ENCODE measurements at regions not wholly inside any gene's neighbourhood (a gene's known extent, or its start where the extent isn't known, plus 50 kb on each side); places are given as distances from the start of the nearest gene placed in this dataset.

DNA sequence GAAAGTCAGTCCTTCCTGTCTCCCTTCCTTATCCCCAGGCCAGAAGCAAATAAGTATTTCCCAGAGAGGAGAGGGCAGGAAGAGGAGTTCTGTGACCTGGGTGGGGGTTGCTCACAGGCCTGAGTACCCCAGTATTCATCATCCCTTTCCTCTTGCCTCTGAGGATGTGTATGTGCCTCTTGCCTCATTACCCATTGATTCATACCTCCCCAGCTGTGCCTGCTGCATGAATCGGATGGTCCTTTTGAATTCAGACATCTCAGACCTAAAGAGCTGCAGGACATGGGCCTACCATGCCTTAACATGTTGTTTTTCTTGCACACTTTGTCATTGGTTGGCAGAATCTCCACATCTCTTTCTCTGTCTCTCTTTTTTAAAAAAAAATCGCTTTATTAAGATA, 112.8 kb upstream of the SHB start:
- POLR2A ChIA-PET = no interaction called here

DNA sequence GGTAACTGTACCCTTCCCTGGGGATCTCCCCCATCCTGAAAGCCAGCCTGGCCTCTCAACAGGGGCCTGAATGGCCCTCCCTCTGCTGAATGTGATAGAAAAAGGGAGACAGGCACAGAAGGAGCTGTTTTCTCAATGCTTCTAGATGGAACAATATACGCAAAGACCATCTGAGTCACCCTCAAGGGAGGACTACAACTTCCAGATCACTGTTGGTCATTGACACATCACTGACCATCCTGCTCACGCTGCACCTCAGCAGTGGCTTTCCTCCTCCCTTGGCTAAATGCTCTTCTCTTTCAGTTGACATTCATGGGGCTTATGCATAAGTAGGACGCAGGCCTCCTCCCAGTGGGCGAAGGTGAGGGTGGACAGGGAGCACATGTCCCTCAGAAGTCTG, 112.2 kb upstream of the SHB start:
- no peak for ATAC-seq
- DNase-seq (ENCODE audit: low read depth, low spot score) = no peak
- CTCF ChIA-PET = interaction anchor here (0.5 kb wide), 1 partner anchor 26 kb away, joined by 3 read pairs; no protein-coding TSS in a partner anchor
- POLR2A ChIA-PET = no interaction called here
- Histone ChIP-seq H3K4me3 (ENCODE audit: low read depth in 2 of 2, low read length in 2 of 2) (no peak overlapping the region), H3K27me3 (ENCODE audit: control insufficient read depth, insufficient read depth, low read length) (no peaks in the 10 kb centered on the region), H3K4me1 (ENCODE audit: control insufficient read depth, insufficient read depth, low read length) (no peaks in the 10 kb centered on the region), H3K36me3 (ENCODE audit: control insufficient read depth, insufficient read depth, low read length) (no peaks in the 10 kb centered on the region), H3K27ac (ENCODE audit: low read length) (no peak overlapping the region), H3K9me3 (ENCODE audit: control insufficient read depth, insufficient read depth, low read depth, low read length) (no peaks in the 10 kb centered on the region)
- TF ChIP-seq TCF7L2 (IDR thresholded peaks at IDR 0.05; ENCODE audit: low read depth, low read length) (no peak), POLR2AphosphoS5 (IDR thresholded peaks at IDR 0.05; ENCODE audit: low read depth, low read length) (no peak), SIN3A (IDR thresholded peaks at IDR 0.05; ENCODE audit: borderline replicate concordance, insufficient read depth, low read depth, low read length) (no peak)
- TF ChIP-seq, protein P1, sequence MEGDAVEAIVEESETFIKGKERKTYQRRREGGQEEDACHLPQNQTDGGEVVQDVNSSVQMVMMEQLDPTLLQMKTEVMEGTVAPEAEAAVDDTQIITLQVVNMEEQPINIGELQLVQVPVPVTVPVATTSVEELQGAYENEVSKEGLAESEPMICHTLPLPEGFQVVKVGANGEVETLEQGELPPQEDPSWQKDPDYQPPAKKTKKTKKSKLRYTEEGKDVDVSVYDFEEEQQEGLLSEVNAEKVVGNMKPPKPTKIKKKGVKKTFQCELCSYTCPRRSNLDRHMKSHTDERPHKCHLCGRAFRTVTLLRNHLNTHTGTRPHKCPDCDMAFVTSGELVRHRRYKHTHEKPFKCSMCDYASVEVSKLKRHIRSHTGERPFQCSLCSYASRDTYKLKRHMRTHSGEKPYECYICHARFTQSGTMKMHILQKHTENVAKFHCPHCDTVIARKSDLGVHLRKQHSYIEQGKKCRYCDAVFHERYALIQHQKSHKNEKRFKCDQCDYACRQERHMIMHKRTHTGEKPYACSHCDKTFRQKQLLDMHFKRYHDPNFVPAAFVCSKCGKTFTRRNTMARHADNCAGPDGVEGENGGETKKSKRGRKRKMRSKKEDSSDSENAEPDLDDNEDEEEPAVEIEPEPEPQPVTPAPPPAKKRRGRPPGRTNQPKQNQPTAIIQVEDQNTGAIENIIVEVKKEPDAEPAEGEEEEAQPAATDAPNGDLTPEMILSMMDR (IDR thresholded peaks at IDR 0.05) = no peak
- TF ChIP-seq, protein P2, sequence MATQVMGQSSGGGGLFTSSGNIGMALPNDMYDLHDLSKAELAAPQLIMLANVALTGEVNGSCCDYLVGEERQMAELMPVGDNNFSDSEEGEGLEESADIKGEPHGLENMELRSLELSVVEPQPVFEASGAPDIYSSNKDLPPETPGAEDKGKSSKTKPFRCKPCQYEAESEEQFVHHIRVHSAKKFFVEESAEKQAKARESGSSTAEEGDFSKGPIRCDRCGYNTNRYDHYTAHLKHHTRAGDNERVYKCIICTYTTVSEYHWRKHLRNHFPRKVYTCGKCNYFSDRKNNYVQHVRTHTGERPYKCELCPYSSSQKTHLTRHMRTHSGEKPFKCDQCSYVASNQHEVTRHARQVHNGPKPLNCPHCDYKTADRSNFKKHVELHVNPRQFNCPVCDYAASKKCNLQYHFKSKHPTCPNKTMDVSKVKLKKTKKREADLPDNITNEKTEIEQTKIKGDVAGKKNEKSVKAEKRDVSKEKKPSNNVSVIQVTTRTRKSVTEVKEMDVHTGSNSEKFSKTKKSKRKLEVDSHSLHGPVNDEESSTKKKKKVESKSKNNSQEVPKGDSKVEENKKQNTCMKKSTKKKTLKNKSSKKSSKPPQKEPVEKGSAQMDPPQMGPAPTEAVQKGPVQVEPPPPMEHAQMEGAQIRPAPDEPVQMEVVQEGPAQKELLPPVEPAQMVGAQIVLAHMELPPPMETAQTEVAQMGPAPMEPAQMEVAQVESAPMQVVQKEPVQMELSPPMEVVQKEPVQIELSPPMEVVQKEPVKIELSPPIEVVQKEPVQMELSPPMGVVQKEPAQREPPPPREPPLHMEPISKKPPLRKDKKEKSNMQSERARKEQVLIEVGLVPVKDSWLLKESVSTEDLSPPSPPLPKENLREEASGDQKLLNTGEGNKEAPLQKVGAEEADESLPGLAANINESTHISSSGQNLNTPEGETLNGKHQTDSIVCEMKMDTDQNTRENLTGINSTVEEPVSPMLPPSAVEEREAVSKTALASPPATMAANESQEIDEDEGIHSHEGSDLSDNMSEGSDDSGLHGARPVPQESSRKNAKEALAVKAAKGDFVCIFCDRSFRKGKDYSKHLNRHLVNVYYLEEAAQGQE (IDR thresholded peaks at IDR 0.05; ENCODE audit: insufficient read depth in 1 of 2, low read depth in 2 of 2, low read length in 1 of 2) = no peak
- in situ Hi-C loops (cut with HindIII; ENCODE audit: low pct_unique_long_range_greater_than_20kb, low sequenced_read_pairs) = no loop called here
- BruUV-seq (replicated peaks) = no TSS peak
- intact Hi-C loops (cut with micrococcal nuclease; ENCODE audit: unreplicated experiment) = no loop called here

More for the DNA sequence above, 112.8 kb upstream of the SHB start:
- Histone ChIP-seq H3K9me3 (ENCODE audit: control insufficient read depth, insufficient read depth, low read depth, low read length) (no peaks in the 10 kb centered on the region), H3K27ac (ENCODE audit: low read length) (no peak overlapping the region), H3K36me3 (ENCODE audit: control insufficient read depth, insufficient read depth, low read length) (no peaks in the 10 kb centered on the region), H3K4me1 (ENCODE audit: control insufficient read depth, insufficient read depth, low read length) (no peaks in the 10 kb centered on the region), H3K4me3 (ENCODE audit: low read depth in 2 of 2, low read length in 2 of 2) (no peak overlapping the region), H3K27me3 (ENCODE audit: control insufficient read depth, insufficient read depth, low read length) (no peaks in the 10 kb centered on the region)
- no TSS peak for BruUV-seq (replicated peaks)
- TF ChIP-seq, protein P1 (IDR thresholded peaks at IDR 0.05) = no peak
- TF ChIP-seq, protein P2 (IDR thresholded peaks at IDR 0.05; ENCODE audit: insufficient read depth in 1 of 2, low read depth in 2 of 2, low read length in 1 of 2) = no peak
- TF ChIP-seq TCF7L2 (IDR thresholded peaks at IDR 0.05; ENCODE audit: low read depth, low read length) (no peak), POLR2AphosphoS5 (IDR thresholded peaks at IDR 0.05; ENCODE audit: low read depth, low read length) (no peak), SIN3A (IDR thresholded peaks at IDR 0.05; ENCODE audit: borderline replicate concordance, insufficient read depth, low read depth, low read length) (no peak)
- in situ Hi-C loops (cut with HindIII; ENCODE audit: low pct_unique_long_range_greater_than_20kb, low sequenced_read_pairs) (no loop called here), intact Hi-C loops (cut with micrococcal nuclease; ENCODE audit: unreplicated experiment) (no loop called here)
- DNase-seq (ENCODE audit: low read depth, low spot score) (no peak), ATAC-seq (no peak)
- CTCF ChIA-PET = no interaction called here
